NOMO-1 (cell line): ENCODE measurements at regions not wholly inside any gene's neighbourhood (a gene's known extent, or its start where the extent isn't known, plus 50 kb on each side); places are given as distances from the start of the nearest gene placed in this dataset.

Experiments used
- DNase-seq, 2 experiments: peaks; one replicate each; lab custom pipeline; 2025; ENCODE audit not compliant: unreplicated experiment in 2 of 2; lab: John Stamatoyannopoulos, UW

GRCh38 chr4:125992891-125993290 lies 678.1 kb downstream of the FAT4 start:
- DNase-seq: no peak

GRCh38 chr4:125994024-125994423 lies 679.3 kb downstream of the FAT4 start:
- no peak for DNase-seq

- no peak for DNase-seq
Measured at GRCh38 chr4:125994430-125994829, 679.7 kb downstream of the FAT4 start.

- DNase-seq: no peak
Measured at GRCh38 chr4:126004941-126005340, 690.2 kb downstream of the FAT4 start.

GRCh38 chr4:126007142-126007541 lies 692.4 kb downstream of the FAT4 start:
- no peak for DNase-seq

- DNase-seq: no peak
Measured at GRCh38 chr4:126012691-126013290, 698.0 kb downstream of the FAT4 start.

- DNase-seq: no peak
Measured at GRCh38 chr4:126018274-126018673, 703.5 kb downstream of the FAT4 start.

- DNase-seq: no peak
Measured at GRCh38 chr4:126023896-126024295, 709.1 kb downstream of the FAT4 start.

- no peak for DNase-seq
Measured at GRCh38 chr4:126027601-126028000, 712.8 kb downstream of the FAT4 start.

GRCh38 chr4:126028876-126029275 lies 714.1 kb downstream of the FAT4 start:
- no peak for DNase-seq

- no peak for DNase-seq
Measured at GRCh38 chr4:126037231-126037630, 722.5 kb downstream of the FAT4 start.

- no peak for DNase-seq
Measured at GRCh38 chr4:126038502-126039144, 723.9 kb downstream of the FAT4 start.

- DNase-seq: no peak
Measured at GRCh38 chr4:126046081-126046614, 731.4 kb downstream of the FAT4 start.

GRCh38 chr4:126047114-126047513 lies 732.4 kb downstream of the FAT4 start:
- DNase-seq: no peak

GRCh38 chr4:126051689-126052424 lies 737.1 kb downstream of the FAT4 start:
- DNase-seq: no peak

- no peak for DNase-seq
Measured at GRCh38 chr4:126056116-126056650, 741.4 kb downstream of the FAT4 start.

GRCh38 chr4:126057371-126057770 lies 742.6 kb downstream of the FAT4 start:
- DNase-seq: no peak

- DNase-seq: no peak
Measured at GRCh38 chr4:126058596-126058995, 743.8 kb downstream of the FAT4 start.

- DNase-seq: no peak
Measured at GRCh38 chr4:126061655-126062054, 746.9 kb downstream of the FAT4 start.

- DNase-seq: no peak
Measured at GRCh38 chr4:126065016-126065415, 750.3 kb downstream of the FAT4 start.
